GM11168 (cell line): ENCODE measurements at regions not wholly inside any gene's neighbourhood (a gene's known extent, or its start where the extent isn't known, plus 50 kb on each side); places are given as distances from the start of the nearest gene placed in this dataset.

ENCODE experiments used
- in situ Hi-C: fragments of 300-500 bp; cut with MboI; formaldehyde crosslinking; loops from one replicate; pipeline ENCODE4 v1.12.0; 2022; ENCODE audit warnings: low sequenced_read_pairs; ENCODE audit not compliant: unreplicated experiment

DNA sequence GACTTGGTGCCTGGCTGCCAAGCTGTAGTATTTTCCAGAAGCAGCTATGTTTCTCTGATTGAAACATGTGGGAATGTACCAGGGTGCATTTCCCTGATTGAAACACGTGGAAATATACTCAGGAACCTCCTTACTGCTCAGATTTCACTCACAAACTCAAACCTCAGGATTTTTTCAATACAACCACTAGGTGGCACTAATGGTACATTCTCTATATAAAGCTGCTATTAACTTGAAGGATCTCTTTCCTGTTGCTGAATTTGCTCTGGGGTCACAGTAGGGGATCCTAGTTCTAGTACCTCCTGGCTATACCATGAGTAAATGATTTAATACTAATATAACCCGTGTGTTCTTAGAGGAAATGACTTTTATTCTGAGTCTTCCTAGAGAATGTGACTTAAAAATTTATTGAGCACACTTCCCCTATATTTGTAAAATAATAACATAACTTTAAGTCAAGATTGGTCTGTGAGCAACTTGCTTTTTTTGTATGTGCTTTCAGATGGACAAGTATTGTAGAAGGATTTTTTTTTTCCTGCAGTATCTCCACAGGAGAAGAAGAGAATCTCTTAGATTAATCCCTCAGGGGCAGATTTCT, 173.8 kb upstream of the MIS18BP1 start:
- in situ Hi-C loops: loop anchor here (10.0 kb wide), 1 partner anchor 98 kb away; no protein-coding TSS in a partner anchor

GRCh38 chr14:45406942-45407341, 153.9 kb upstream of the MIS18BP1 start:
- in situ Hi-C loops: no loop called here

DNA sequence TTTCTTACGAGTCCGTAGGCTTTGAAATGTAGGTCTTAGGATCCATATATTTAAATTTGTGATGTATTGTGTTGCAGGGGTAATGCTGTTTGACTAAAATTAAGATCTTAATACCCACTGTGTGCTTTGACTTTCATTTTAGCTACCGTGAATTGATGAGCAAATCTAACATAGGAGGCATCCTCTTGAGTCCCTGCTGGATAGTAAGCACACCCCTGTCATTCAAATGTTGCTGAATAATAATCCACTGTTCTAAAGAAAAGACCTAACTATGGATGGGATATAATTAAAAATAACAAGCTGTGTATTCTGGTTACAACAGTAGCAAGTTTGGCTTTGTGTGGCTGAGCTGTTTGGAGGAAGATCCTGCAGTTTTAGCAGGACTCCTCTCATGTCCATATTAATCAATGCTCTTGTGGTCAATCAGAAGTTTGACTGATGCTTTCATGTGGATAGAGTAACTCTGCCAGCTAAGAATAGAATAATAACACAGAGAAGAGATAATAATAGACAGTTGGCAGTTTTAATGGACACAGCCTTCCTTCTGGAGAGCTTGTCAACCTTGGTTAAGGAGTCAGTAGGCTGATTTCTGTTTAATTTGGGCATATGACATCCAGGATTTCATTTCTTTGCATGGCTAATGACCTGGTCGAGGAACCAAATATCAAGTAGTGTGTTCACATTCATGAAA, 148.1 kb upstream of the MIS18BP1 start:
- in situ Hi-C loops: no loop called here

GRCh38 chr14:45400509-45400908, 147.5 kb upstream of the MIS18BP1 start:
- in situ Hi-C loops: no loop called here

DNA sequence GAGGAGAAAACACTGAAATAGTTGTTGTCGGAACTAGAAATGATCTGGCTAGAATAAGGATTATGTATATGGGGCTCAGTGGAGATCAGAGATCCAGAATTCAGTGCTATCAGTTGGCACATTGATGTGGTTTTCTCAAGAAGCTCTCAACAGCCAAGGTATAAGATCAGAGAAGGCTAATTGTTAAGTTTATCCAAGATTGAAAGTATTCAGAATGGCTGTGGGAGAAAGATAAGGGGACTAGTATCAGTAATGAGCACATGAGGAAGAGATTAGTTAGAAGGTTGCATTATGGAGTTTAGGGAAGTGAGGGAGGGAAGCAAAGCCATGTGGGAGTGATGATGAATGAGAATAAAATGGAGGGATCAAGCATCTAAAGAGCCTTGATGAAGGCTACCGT, 128.1 kb upstream of the MIS18BP1 start:
- in situ Hi-C loops: no loop called here

- in situ Hi-C loops: no loop called here
Observed at GRCh38 chr14:45377166-45377565, 124.2 kb upstream of the MIS18BP1 start.

- in situ Hi-C loops: no loop called here
Observed at GRCh38 chr14:45373877-45374276, 120.9 kb upstream of the MIS18BP1 start.

- in situ Hi-C loops: no loop called here
Observed at GRCh38 chr14:45364565-45365156, 111.7 kb upstream of the MIS18BP1 start.

GRCh38 chr14:45362505-45362904, 109.5 kb upstream of the MIS18BP1 start:
- in situ Hi-C loops: no loop called here

GRCh38 chr14:45361727-45362126, 108.7 kb upstream of the MIS18BP1 start:
- in situ Hi-C loops: no loop called here

GRCh38 chr14:45359746-45360145, 106.7 kb upstream of the MIS18BP1 start:
- in situ Hi-C loops: no loop called here

DNA sequence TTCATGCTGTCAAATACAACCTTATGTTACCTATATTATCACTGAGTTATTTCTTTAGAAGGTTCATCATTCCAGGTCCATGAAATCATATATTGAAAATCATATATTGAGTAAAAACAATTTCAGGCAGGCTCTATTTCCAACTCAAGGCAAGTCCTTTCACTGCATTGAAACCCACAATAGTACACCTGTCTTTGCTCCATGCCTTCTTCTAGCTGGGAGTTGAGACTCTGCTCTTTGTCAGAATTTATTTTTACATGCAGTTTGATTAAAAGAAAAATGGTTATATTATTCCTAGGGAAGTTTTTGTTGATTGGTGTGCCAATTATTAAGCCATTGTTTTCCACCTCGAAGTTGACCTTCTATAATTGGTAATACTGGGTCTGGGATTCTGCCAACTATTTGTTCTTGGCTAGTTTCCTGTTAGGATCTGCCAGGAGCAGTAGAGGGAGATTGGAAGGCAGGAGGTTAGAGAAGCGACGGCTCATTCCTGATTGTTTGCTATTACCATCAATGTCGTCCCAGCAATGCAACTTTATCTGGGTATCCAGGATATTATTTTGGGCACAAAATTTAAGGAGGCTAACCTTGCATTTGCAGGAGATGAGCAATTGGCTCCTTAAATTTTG, 79.5 kb upstream of the MIS18BP1 start:
- in situ Hi-C loops: no loop called here

DNA sequence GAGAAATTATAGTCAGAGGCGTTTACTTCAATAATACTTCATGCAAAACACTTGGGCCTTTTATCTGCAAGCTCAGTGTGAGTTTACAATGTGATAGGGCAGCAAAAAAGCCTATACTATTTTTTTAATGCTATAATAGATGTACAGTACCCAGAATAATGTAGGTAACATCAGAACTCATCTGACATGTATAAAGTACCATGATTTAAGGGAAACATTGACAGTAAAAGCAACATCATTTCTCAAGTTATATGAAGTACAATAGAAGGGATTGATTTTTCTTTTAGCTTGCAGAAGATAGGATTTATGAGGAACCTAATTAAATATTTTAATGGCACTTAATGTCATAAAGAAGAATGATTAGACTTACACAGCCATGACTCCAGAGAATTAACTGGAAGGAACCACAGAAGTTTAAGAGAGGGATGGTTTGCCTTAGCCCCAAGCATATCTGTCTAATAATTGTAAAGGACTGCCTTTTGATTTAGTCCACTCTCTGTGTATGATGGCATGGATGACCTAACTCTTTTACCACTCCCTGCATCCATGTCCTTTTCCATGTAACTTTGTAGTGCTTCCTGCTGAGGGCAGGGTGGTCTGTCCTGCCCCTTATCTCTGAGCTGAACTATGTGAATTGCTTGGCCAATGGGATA, 55.9 kb upstream of the MIS18BP1 start:
- in situ Hi-C loops: no loop called here
